HepG2 (cell line): ENCODE measurements at regions not wholly inside any gene's neighbourhood (a gene's known extent, or its start where the extent isn't known, plus 50 kb on each side); places are given as distances from the start of the nearest gene placed in this dataset.

Source experiments
- ATAC-seq: fragments of 200-7000 bp; cut with Tn5 transposase; 3 replicates; pipeline ENCODE4 v1.9.1; 2020; ENCODE audit warnings: mild to moderate bottlenecking, moderate library complexity
- BruUV-seq: library from RNA; stranded (reverse); fragments of 400-500 nt; replicated peaks from 2 replicates; lab custom pipeline; 2021; lab: Mats Ljungman, UMichigan
- CTCF ChIA-PET: fragments of 300-600 bp; formaldehyde crosslinking; extraction: SDS; loops from one replicate; lab custom pipeline; 2021; ENCODE audit warnings: low total read pairs, inconsistent platforms, low intra/inter-chr PET ratio; lab: Yijun Ruan, JAX
- POLR2A ChIA-PET: fragments of 350-600 bp; sonication (Branson Sonifier 250); formaldehyde crosslinking; loops from one replicate; lab custom pipeline; 2020; ENCODE audit warnings: antibody characterized with exemption, inconsistent platforms; lab: Yijun Ruan, JAX
- DNase-seq: peaks from one replicate; pipeline ENCODE4 v3.0.0-alpha.2; 2015; ENCODE audit warnings: low spot score
- FAIRE-seq: peaks from 3 replicates; lab custom pipeline; 2011; peaks lifted over from hg19 to GRCh38; lab: Jason Lieb, UNC
- H2AFZ ChIP-seq: one replicate; pipeline ENCODE4 v1.6.1; 2011; ENCODE audit warnings: low read length, inconsistent platforms
- H3K27ac ChIP-seq: fragments of 300-600 bp; 3 replicates; pipeline ENCODE4 v1.8.0; 2011; ENCODE audit warnings: mixed run types, mild to moderate bottlenecking, mixed read lengths, low read length, inconsistent platforms; ENCODE audit not compliant: insufficient read depth; ENCODE audit errors: extremely low read length
- H3K27me3 ChIP-seq, 2 experiments: fragments of 200-600 bp in 1 of 2; 2 replicates in 1 of 2; 3 replicates in 1 of 2; pipeline versions ENCODE4 v1.6.0 to v1.8.0; 2011; ENCODE audit warnings: low read length in 2 of 2, mild to moderate bottlenecking in 2 of 2, moderate library complexity in 2 of 2, inconsistent platforms in 1 of 2; ENCODE audit not compliant: insufficient read depth in 2 of 2, control insufficient read depth in 1 of 2
- H3K36me3 ChIP-seq, 2 experiments: fragments of 200-600 bp in 1 of 2; replicated peaks in 1 of 2; 2 replicates in 1 of 2; 3 replicates in 1 of 2; pipeline versions ENCODE4 v1.5.1 to v1.8.0; 2011; ENCODE audit warnings: low read length in 2 of 2, inconsistent platforms in 1 of 2; ENCODE audit not compliant: insufficient read depth in 2 of 2, control insufficient read depth in 1 of 2
- H3K4me1 ChIP-seq: 2 replicates; pipeline ENCODE4 v1.5.1; 2012; ENCODE audit warnings: low read length, inconsistent platforms; ENCODE audit not compliant: insufficient read depth
- H3K4me2 ChIP-seq: 2 replicates; pipeline ENCODE4 v1.6.0; 2011; ENCODE audit warnings: low read depth, low read length, inconsistent platforms
- H3K4me3 ChIP-seq, 3 experiments: fragments of 200-600 bp in 1 of 3; sonication (generic), shearing (Covaris generic) in 1 of 3; replicated peaks in 1 of 3; 2 replicates each; pipeline ENCODE4 v1.5.1; 2011 to 2016; ENCODE audit warnings: low read length in 3 of 3, inconsistent platforms in 2 of 3, low read depth in 2 of 3, mild to moderate bottlenecking in 2 of 3, control low read depth in 1 of 3, mixed read lengths in 1 of 3; ENCODE audit not compliant: insufficient read depth in 1 of 3
- H3K79me2 ChIP-seq: one replicate; pipeline ENCODE4 v1.6.1; 2011; ENCODE audit warnings: low read length, inconsistent platforms; ENCODE audit not compliant: insufficient read depth
- H3K9ac ChIP-seq: 2 replicates; pipeline ENCODE4 v1.6.0; 2011; ENCODE audit warnings: mild to moderate bottlenecking, low read depth, low read length, inconsistent platforms; ENCODE audit not compliant: insufficient read depth
- H3K9me3 ChIP-seq: 2 replicates; pipeline ENCODE4 v1.5.1; 2012; ENCODE audit warnings: mild to moderate bottlenecking, low read length
- H4K20me1 ChIP-seq: 2 replicates; pipeline ENCODE4 v1.6.0; 2011; ENCODE audit warnings: inconsistent platforms, mild to moderate bottlenecking, low read length, moderate library complexity; ENCODE audit not compliant: insufficient read depth
- FOXP1 ChIP-seq, 2 experiments: fragments of 450-650 bp in 1 of 2; IDR thresholded peaks; 2 replicates each; pipeline ENCODE4 v1.6.1; 2017 to 2018; ENCODE audit warnings: antibody characterized with exemption in 1 of 2
- HHEX ChIP-seq: IDR thresholded peaks from 2 replicates; pipeline ENCODE4 v1.6.1; 2016; ENCODE audit warnings: control low read depth
- JUNB ChIP-seq: sonication (generic); formaldehyde crosslinking; IDR thresholded peaks from 2 replicates; pipeline ENCODE4 v1.8.0; 2022; ENCODE audit warnings: missing genetic modification reagents, mild to moderate bottlenecking, borderline replicate concordance
- SRSF9 ChIP-seq: fragments of 200-400 bp; formaldehyde crosslinking; IDR thresholded peaks from 2 replicates; pipeline ENCODE4 v1.6.1; 2018; ENCODE audit warnings: borderline replicate concordance, mild to moderate bottlenecking, low read depth, low read length; ENCODE audit not compliant: insufficient read depth, poor library complexity, severe bottlenecking
- ZBTB40 ChIP-seq, 2 experiments: fragments of 450-650 bp in 1 of 2; sonication (generic) in 1 of 2; formaldehyde crosslinking in 1 of 2; IDR thresholded peaks; 2 replicates each; pipeline versions ENCODE4 v1.6.1 to v1.8.0; 2016 to 2022; ENCODE audit warnings: antibody characterized with exemption in 1 of 2, mild to moderate bottlenecking in 1 of 2, missing genetic modification reagents in 1 of 2
- WGBS: methylation state at CpG from one replicate; pipeline ENCODE4 v1.1.6; 2017; ENCODE audit warnings: low lambda C conversion rate; 5-methylcytosine and 5-hydroxymethylcytosine counted together
- in situ Hi-C: cut with HindIII; loops from 2 replicates; pipeline ENCODE4 v1.10.0; 2017; ENCODE audit warnings: low pct_unique_long_range_greater_than_20kb; ENCODE audit not compliant: extremely low pct_ligation_motif_present
- intact Hi-C: fragments of 100-400 bp; cut with micrococcal nuclease; formaldehyde crosslinking; loops from one replicate; pipeline ENCODE4 v1.10.0; 2022; ENCODE audit not compliant: unreplicated experiment

GRCh38 chr13:83184819-83185218 is 697.5 kb downstream of the SLITRK1 start:
- FAIRE-seq (no peak), DNase-seq (no peak), ATAC-seq (no peak)
- in situ Hi-C loops (no loop called here), intact Hi-C loops (no loop called here)
- ChIA-PET CTCF (no interaction called here), POLR2A (no interaction called here)
- Histone ChIP-seq H3K79me2 (no peaks in the 10 kb centered on the region), H2AFZ (no peak overlapping the region), H3K9ac (no peak overlapping the region), H3K4me2 (no peak overlapping the region), H3K9me3 (peaks cover 30% of the 10 kb centered on the region), H3K27me3 (no peaks in the 10 kb centered on the region), H3K36me3 (no peaks in the 10 kb centered on the region), H3K4me3 (no peak overlapping the region), H3K4me1 (no peaks in the 10 kb centered on the region), H3K27ac (no peak overlapping the region), H4K20me1 (no peaks in the 10 kb centered on the region)
- BruUV-seq = no TSS peak
- TF ChIP-seq JUNB = no peak
- TF ChIP-seq SRSF9 = no peak
- 0% methylated on average over 2 of the region's 2 CpGs for WGBS

- Histone ChIP-seq H3K79me2 (no peaks in the 10 kb centered on the region), H3K9ac (no peak overlapping the region), H3K36me3 (no peaks in the 10 kb centered on the region), H3K4me3 (no peak overlapping the region), H4K20me1 (no peaks in the 10 kb centered on the region), H3K27me3 (no peaks in the 10 kb centered on the region), H3K9me3 (peaks cover 25% of the 10 kb centered on the region), H2AFZ (no peak overlapping the region), H3K27ac (no peak overlapping the region), H3K4me2 (no peak overlapping the region), H3K4me1 (no peaks in the 10 kb centered on the region)
- ATAC-seq (no peak), FAIRE-seq (no peak), DNase-seq (no peak)
- ChIA-PET POLR2A (no interaction called here), CTCF (no interaction called here)
- in situ Hi-C loops = no loop called here
- no TSS peak for BruUV-seq
- intact Hi-C loops = no loop called here
- 22% methylated on average over 9 of the region's 11 CpGs for WGBS
- no peak for TF ChIP-seq FOXP1 (IDR thresholded peaks at IDR 0.05)
- TF ChIP-seq FOXP1 (CRISPR knock-in tag; IDR thresholded peaks at IDR 0.05) = no peak
- TF ChIP-seq HHEX (CRISPR knock-in tag) = no peak
- TF ChIP-seq ZBTB40 (IDR thresholded peaks at IDR 0.05) = no peak
- TF ChIP-seq ZBTB40 (CRISPR knock-in tag; IDR thresholded peaks at IDR 0.05) = no peak
Observed at GRCh38 chr13:83184150-83184475, 698.2 kb downstream of the SLITRK1 start.
